H1 (cell line): ENCODE measurements at regions not wholly inside any gene's neighbourhood (a gene's known extent, or its start where the extent isn't known, plus 50 kb on each side); places are given as distances from the start of the nearest gene placed in this dataset.
A peak's percentile ranks its signal among the peaks of the same experiment; 100 is the strongest.

Experiments
- CBX8 ChIP-seq: fragments of 300-800, 300-1000 bp; sonication (generic); IDR thresholded peaks from 2 replicates; pipeline ENCODE4 v1.7.1; 2016; ENCODE audit warnings: low read depth, low read length, borderline replicate concordance
- CEBPB ChIP-seq: IDR thresholded peaks from 2 replicates; pipeline ENCODE4 v1.6.1; 2012; ENCODE audit warnings: low read depth, low read length
- CHD1 ChIP-seq: IDR thresholded peaks from 2 replicates; pipeline ENCODE4 v1.6.1; 2012; ENCODE audit warnings: low read depth, low read length, improper control_type of control experiment
- EZH2 ChIP-seq: fragments of 200-600 bp; sonication (generic); IDR thresholded peaks from 2 replicates; pipeline ENCODE4 v1.7.1; 2012; ENCODE audit warnings: low read depth, mild to moderate bottlenecking, moderate library complexity, low read length, inconsistent platforms; ENCODE audit not compliant: severe bottlenecking
- FOSL1 ChIP-seq: IDR thresholded peaks from 2 replicates; pipeline ENCODE4 v1.6.1; 2011; ENCODE audit warnings: mild to moderate bottlenecking, low read depth, low read length, moderate library complexity; ENCODE audit not compliant: insufficient read depth
- KDM5A ChIP-seq: fragments of 200-600 bp; IDR thresholded peaks from 2 replicates; pipeline ENCODE4 v1.7.1; 2012; ENCODE audit warnings: mild to moderate bottlenecking, low read length, inconsistent platforms, mixed read lengths
- RAD21 ChIP-seq, 2 experiments: IDR thresholded peaks in 1 of 2; conservative IDR thresholded peaks in 1 of 2; 2 replicates each; pipeline ENCODE4 v1.6.1; 2011; ENCODE audit warnings: low read depth in 2 of 2, low read length in 2 of 2, improper control_type of control experiment in 1 of 2, inconsistent platforms in 1 of 2, mild to moderate bottlenecking in 1 of 2, moderate library complexity in 1 of 2
- SAP30 ChIP-seq: fragments of 300-600 bp; sonication (generic); IDR thresholded peaks from 2 replicates; pipeline ENCODE4 v1.7.1; 2012; ENCODE audit warnings: low read length, moderate library complexity, mild to moderate bottlenecking, inconsistent platforms; ENCODE audit not compliant: insufficient read depth, insufficient replicate concordance
- SIN3A ChIP-seq, 2 experiments: IDR thresholded peaks in 1 of 2; conservative IDR thresholded peaks in 1 of 2; 2 replicates each; pipeline ENCODE4 v1.6.1; 2011 to 2012; ENCODE audit warnings: low read length in 2 of 2, improper control_type of control experiment in 1 of 2, low read depth in 1 of 2, mild to moderate bottlenecking in 1 of 2
- SIRT6 ChIP-seq: IDR thresholded peaks from one replicate; pipeline ENCODE4 v1.7.1; 2012; ENCODE audit warnings: low read length, inconsistent platforms
- SP2 ChIP-seq: IDR thresholded peaks from 2 replicates; pipeline ENCODE4 v1.6.1; 2012; ENCODE audit warnings: mild to moderate bottlenecking, low read length, inconsistent platforms
- TAF1 ChIP-seq: IDR thresholded peaks from 2 replicates; pipeline ENCODE4 v1.6.1; 2011; ENCODE audit warnings: mild to moderate bottlenecking, low read depth, low read length
- ZNF274 ChIP-seq: IDR thresholded peaks from 2 replicates; pipeline ENCODE4 v1.7.0; 2012; ENCODE audit warnings: low read length, borderline replicate concordance; ENCODE audit errors: extremely low read depth
- TF ChIP-seq, protein P1 (sequence below): IDR thresholded peaks from 2 replicates; pipeline ENCODE4 v1.6.1; 2011; ENCODE audit warnings: low read length, improper control_type of control experiment
- TF ChIP-seq, protein P2 (sequence below), 3 experiments: IDR thresholded peaks; 1 replicate in 2 of 3; 2 replicates in 1 of 3; pipeline versions ENCODE4 v1.5.1 to v1.6.1; 2011; ENCODE audit warnings: low read length in 3 of 3, mild to moderate bottlenecking in 3 of 3, inconsistent platforms in 2 of 3, low read depth in 1 of 3, moderate library complexity in 1 of 3; ENCODE audit not compliant: insufficient read depth in 1 of 3; ENCODE audit errors: control extremely low read depth in 1 of 3
- TF ChIP-seq, protein P3 (sequence below): IDR thresholded peaks from 2 replicates; pipeline ENCODE4 v1.6.1; 2012; ENCODE audit warnings: low read length, inconsistent platforms
- TF ChIP-seq, protein P4 (sequence below): IDR thresholded peaks from 2 replicates; pipeline ENCODE4 v1.6.1; 2012; ENCODE audit warnings: inconsistent platforms

DNA sequence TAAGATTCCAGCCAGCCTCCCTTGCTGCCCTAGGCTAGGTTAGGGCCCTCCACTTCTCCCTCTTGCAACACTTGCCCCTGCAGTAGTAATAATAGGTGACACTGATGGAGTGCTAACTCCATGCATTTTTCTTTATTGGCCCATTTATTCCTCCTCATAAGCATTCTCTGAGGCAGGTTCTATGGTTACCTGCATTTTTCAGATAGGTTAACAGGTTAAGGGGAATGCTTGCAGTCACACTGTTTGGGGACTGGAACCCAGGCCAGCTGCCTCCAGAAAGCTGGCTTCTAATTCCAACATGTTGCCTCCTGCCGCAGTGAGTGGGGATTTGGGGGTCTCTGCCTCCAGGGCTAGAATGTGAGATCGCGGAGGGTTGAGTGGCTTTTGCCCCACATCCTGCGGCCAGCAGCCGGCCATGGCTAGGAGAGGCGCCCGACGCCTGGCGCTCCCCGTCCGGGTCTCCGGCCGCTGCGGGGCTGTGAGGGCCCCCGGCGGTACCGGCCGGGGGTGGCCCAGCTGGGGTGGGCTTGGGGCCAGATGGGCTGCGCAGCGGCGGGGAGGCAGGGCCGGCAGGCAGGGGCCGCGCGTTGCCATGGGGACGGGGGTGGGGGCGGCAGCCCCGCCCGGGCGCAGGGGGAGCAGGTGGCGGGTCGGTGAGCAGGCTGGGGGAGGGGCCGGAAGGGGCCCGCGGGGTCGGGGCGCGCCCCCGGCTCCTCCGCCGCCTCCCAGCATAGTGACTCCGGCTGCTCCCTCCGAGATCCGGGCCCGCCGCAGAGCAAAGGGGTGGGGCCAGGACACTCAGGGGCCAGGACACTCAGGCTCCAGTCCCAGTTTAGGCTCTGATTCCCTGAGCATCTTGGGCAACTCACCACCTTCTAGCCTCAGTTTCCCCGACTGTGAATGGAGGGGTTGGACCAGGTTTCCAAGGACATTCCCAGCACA, 68.4 kb upstream of the SSBP3 start (continued):
- TF ChIP-seq SIN3A (conservative IDR thresholded peaks at IDR 0.05 in 1 of 2, IDR thresholded peaks at IDR 0.05 in 1 of 2; ENCODE audit: low read depth in 1 of 2, low read length in 2 of 2) (no peak), ZNF274 (no peak), SIRT6 (no peak), SP2 (no peak), CHD1 (no peak), FOSL1 (no peak), SAP30 (no peak), EZH2 (no peak), CBX8 (no peak), RAD21 (IDR thresholded peaks at IDR 0.05 in 1 of 2, conservative IDR thresholded peaks at IDR 0.05 in 1 of 2; ENCODE audit: low read depth in 2 of 2, low read length in 2 of 2) (no peak; a peak in 1 of 4 replicates), CEBPB (0 out of 2 replicates have a peak, but pooled peaks have one; percentile 29), TAF1 (peak; percentile 31; the same call in 1 of the 2 replicates), KDM5A (no peak)
- TF ChIP-seq, protein P1, sequence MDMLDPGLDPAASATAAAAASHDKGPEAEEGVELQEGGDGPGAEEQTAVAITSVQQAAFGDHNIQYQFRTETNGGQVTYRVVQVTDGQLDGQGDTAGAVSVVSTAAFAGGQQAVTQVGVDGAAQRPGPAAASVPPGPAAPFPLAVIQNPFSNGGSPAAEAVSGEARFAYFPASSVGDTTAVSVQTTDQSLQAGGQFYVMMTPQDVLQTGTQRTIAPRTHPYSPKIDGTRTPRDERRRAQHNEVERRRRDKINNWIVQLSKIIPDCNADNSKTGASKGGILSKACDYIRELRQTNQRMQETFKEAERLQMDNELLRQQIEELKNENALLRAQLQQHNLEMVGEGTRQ: no peak
- TF ChIP-seq, protein P2, sequence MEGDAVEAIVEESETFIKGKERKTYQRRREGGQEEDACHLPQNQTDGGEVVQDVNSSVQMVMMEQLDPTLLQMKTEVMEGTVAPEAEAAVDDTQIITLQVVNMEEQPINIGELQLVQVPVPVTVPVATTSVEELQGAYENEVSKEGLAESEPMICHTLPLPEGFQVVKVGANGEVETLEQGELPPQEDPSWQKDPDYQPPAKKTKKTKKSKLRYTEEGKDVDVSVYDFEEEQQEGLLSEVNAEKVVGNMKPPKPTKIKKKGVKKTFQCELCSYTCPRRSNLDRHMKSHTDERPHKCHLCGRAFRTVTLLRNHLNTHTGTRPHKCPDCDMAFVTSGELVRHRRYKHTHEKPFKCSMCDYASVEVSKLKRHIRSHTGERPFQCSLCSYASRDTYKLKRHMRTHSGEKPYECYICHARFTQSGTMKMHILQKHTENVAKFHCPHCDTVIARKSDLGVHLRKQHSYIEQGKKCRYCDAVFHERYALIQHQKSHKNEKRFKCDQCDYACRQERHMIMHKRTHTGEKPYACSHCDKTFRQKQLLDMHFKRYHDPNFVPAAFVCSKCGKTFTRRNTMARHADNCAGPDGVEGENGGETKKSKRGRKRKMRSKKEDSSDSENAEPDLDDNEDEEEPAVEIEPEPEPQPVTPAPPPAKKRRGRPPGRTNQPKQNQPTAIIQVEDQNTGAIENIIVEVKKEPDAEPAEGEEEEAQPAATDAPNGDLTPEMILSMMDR (IDR thresholded peaks at IDR 0.05; ENCODE audit: control extremely low read depth in 1 of 3, insufficient read depth in 1 of 3, low read depth in 1 of 3, low read length in 3 of 3): no peak
- TF ChIP-seq, protein P3, sequence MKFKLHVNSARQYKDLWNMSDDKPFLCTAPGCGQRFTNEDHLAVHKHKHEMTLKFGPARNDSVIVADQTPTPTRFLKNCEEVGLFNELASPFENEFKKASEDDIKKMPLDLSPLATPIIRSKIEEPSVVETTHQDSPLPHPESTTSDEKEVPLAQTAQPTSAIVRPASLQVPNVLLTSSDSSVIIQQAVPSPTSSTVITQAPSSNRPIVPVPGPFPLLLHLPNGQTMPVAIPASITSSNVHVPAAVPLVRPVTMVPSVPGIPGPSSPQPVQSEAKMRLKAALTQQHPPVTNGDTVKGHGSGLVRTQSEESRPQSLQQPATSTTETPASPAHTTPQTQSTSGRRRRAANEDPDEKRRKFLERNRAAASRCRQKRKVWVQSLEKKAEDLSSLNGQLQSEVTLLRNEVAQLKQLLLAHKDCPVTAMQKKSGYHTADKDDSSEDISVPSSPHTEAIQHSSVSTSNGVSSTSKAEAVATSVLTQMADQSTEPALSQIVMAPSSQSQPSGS: no peak
- TF ChIP-seq, protein P4, sequence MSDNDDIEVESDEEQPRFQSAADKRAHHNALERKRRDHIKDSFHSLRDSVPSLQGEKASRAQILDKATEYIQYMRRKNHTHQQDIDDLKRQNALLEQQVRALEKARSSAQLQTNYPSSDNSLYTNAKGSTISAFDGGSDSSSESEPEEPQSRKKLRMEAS: no peak; the same call in 1 of the 2 replicates
